Endothelial cell of umbilical vein (primary cell): ENCODE measurements at regions not wholly inside any gene's neighbourhood (a gene's known extent, or its start where the extent isn't known, plus 50 kb on each side); places are given as distances from the start of the nearest gene placed in this dataset.

Experiments
- BruUV-seq: library from RNA; stranded (reverse); fragments of 400-500 nt; replicated peaks from 2 replicates; lab custom pipeline; 2021; lab: Mats Ljungman, UMichigan
- CTCF ChIA-PET: fragments of 300-600, 350-600 bp; sonication (Branson Sonifier 250); formaldehyde crosslinking; loops from one replicate; lab custom pipeline; 2021; ENCODE audit warnings: antibody characterized with exemption, inconsistent platforms; lab: Charles Lee
- POLR2A ChIA-PET: fragments of 300-600, 350-600 bp; sonication (Branson Sonifier 250); formaldehyde crosslinking; loops from one replicate; lab custom pipeline; 2021; ENCODE audit warnings: antibody characterized with exemption, inconsistent platforms; lab: Charles Lee
- DNase-seq: peaks from one replicate; pipeline ENCODE4 v3.0.0-alpha.2; 2011; ENCODE audit warnings: low read depth, low spot score
- FAIRE-seq: peaks from 2 replicates; lab custom pipeline; 2011; peaks lifted over from hg19 to GRCh38; lab: Jason Lieb, UNC
- H2AFZ ChIP-seq: 2 replicates; pipeline ENCODE4 v1.6.0; 2012; ENCODE audit warnings: low read depth, low read length, control low read depth, inconsistent platforms
- H3K27ac ChIP-seq: 2 replicates; pipeline ENCODE4 v1.5.1; 2011; ENCODE audit warnings: low read depth, mild to moderate bottlenecking, control low read depth, low read length, moderate library complexity; ENCODE audit not compliant: insufficient read depth
- H3K27me3 ChIP-seq, 2 experiments: 2 replicates each; pipeline versions ENCODE4 v1.6.0 to v1.6.1; 2011; ENCODE audit warnings: low read length in 2 of 2, mixed read lengths in 1 of 2; ENCODE audit not compliant: control insufficient read depth in 2 of 2, insufficient read depth in 2 of 2
- H3K36me3 ChIP-seq, 2 experiments: 2 replicates in 1 of 2; 3 replicates in 1 of 2; pipeline ENCODE4 v1.5.1; 2011; ENCODE audit warnings: low read length in 2 of 2, mild to moderate bottlenecking in 1 of 2, moderate library complexity in 1 of 2; ENCODE audit not compliant: control insufficient read depth in 2 of 2, insufficient read depth in 2 of 2; ENCODE audit errors: extremely low read depth in 1 of 2
- H3K4me1 ChIP-seq: 3 replicates; pipeline ENCODE4 v1.5.1; 2011; ENCODE audit warnings: mild to moderate bottlenecking, low read length; ENCODE audit not compliant: control insufficient read depth, insufficient read depth; ENCODE audit errors: extremely low read depth
- H3K4me2 ChIP-seq: 2 replicates; pipeline ENCODE4 v1.6.1; 2011; ENCODE audit warnings: low read length, control low read depth, mixed read lengths; ENCODE audit not compliant: insufficient read depth
- H3K4me3 ChIP-seq, 3 experiments: fragments of 200-600 bp in 1 of 3; sonication (generic), shearing (Covaris generic) in 1 of 3; replicated peaks in 1 of 3; 2 replicates each; pipeline ENCODE4 v1.5.1; 2011 to 2016; ENCODE audit warnings: control low read depth in 3 of 3, low read length in 3 of 3, mild to moderate bottlenecking in 2 of 3, inconsistent platforms in 1 of 3, low read depth in 1 of 3, moderate library complexity in 1 of 3; ENCODE audit not compliant: insufficient read depth in 1 of 3
- H3K79me2 ChIP-seq: 2 replicates; pipeline ENCODE4 v1.6.0; 2012; ENCODE audit warnings: low read length, inconsistent platforms; ENCODE audit not compliant: control insufficient read depth, insufficient read depth
- H3K9ac ChIP-seq: replicated peaks from 2 replicates; pipeline ENCODE3; 2011; ENCODE audit warnings: low read length, control low read depth; ENCODE audit not compliant: insufficient read depth; ENCODE audit errors: extremely low read depth
- H3K9me1 ChIP-seq: replicated peaks from 3 replicates; pipeline ENCODE4 v1.6.0; 2011; ENCODE audit warnings: mild to moderate bottlenecking, low read length; ENCODE audit not compliant: control insufficient read depth, insufficient read depth; ENCODE audit errors: extremely low read depth
- H3K9me3 ChIP-seq: replicated peaks from 2 replicates; pipeline ENCODE4 v1.5.1; 2012; ENCODE audit warnings: low read length, inconsistent platforms; ENCODE audit not compliant: control insufficient read depth, insufficient read depth
- H4K20me1 ChIP-seq: replicated peaks from 2 replicates; pipeline ENCODE3; 2011; ENCODE audit warnings: mild to moderate bottlenecking, low read length; ENCODE audit not compliant: control insufficient read depth, insufficient read depth; ENCODE audit errors: extremely low read depth
- EZH2 ChIP-seq: IDR thresholded peaks from 2 replicates; pipeline ENCODE4 v1.6.1; 2012; ENCODE audit warnings: borderline replicate concordance, low read depth, mild to moderate bottlenecking, moderate library complexity, low read length, inconsistent platforms; ENCODE audit not compliant: severe bottlenecking
- FOS ChIP-seq: IDR thresholded peaks from 2 replicates; pipeline ENCODE4 v1.6.1; 2011; ENCODE audit warnings: mild to moderate bottlenecking, low read length, moderate library complexity, borderline replicate concordance; ENCODE audit not compliant: insufficient read depth
- GATA2 ChIP-seq: IDR thresholded peaks from 2 replicates; pipeline ENCODE4 v1.7.0; 2011; ENCODE audit warnings: low read depth, mild to moderate bottlenecking, moderate library complexity, mixed read lengths, low read length; ENCODE audit not compliant: insufficient read length, insufficient read depth
- MAX ChIP-seq: IDR thresholded peaks from 2 replicates; pipeline ENCODE4 v1.6.1; 2011; ENCODE audit not compliant: insufficient read depth, insufficient read length
- POLR2A ChIP-seq: IDR thresholded peaks from 2 replicates; pipeline ENCODE4 v1.6.1; 2012; ENCODE audit warnings: low read depth, mild to moderate bottlenecking, control low read depth, low read length
- dilution Hi-C: fragments of 300-500 bp; cut with MboI; formaldehyde crosslinking; loops from one replicate; pipeline ENCODE4 v1.15.0; 2019; ENCODE audit warnings: low sequenced_read_pairs; ENCODE audit not compliant: extremely low pct_ligation_motif_present
- intact Hi-C: fragments of 100-400 bp; cut with micrococcal nuclease; formaldehyde crosslinking; loops from one replicate; pipeline ENCODE4 v1.10.0; 2022

GRCh38 chr15:77739591-77740378 is 107.1 kb upstream of the LINGO1 start:
- Histone ChIP-seq H3K36me3 (no peaks in the 10 kb centered on the region), H3K4me1 (no peaks in the 10 kb centered on the region), H2AFZ (no peak overlapping the region), H3K79me2 (no peaks in the 10 kb centered on the region), H4K20me1 (no peaks in the 10 kb centered on the region), H3K4me3 (no peak overlapping the region), H3K9me1 (no peaks in the 10 kb centered on the region), H3K27ac (no peak overlapping the region), H3K9me3 (no peaks in the 10 kb centered on the region), H3K9ac (no peak overlapping the region), H3K27me3 (peaks cover 0 to 1% of the 10 kb centered on the region in 2 experiments), H3K4me2 (no peak overlapping the region)
- ChIA-PET CTCF (interaction anchor here (0.8 to 1.2 kb wide), 5 partner anchors 8 to 122 kb away, joined by 3 to 4 read pairs (median 4); no protein-coding TSS in a partner anchor), POLR2A (no interaction called here)
- DNase-seq (no peak), FAIRE-seq (no peak)
- intact Hi-C loops, result no loop called here
- TF ChIP-seq POLR2A (no peak), EZH2 (no peak), GATA2 (no peak), MAX (no peak), FOS (no peak)
- no TSS peak for BruUV-seq
- dilution Hi-C loops, result no loop called here
